GM12878 (cell line): ENCODE measurements at regions not wholly inside any gene's neighbourhood (a gene's known extent, or its start where the extent isn't known, plus 50 kb on each side); places are given as distances from the start of the nearest gene placed in this dataset.

ENCODE experiments used
- ATAC-seq: fragments of 200-7000 bp; cut with Tn5 transposase; 3 replicates; pipeline ENCODE4 v1.9.1; 2020; ENCODE audit warnings: mild to moderate bottlenecking, moderate library complexity
- BruUV-seq: library from RNA; stranded (reverse); fragments of 400-500 nt; replicated peaks from 2 replicates; lab custom pipeline; 2021; lab: Mats Ljungman, UMichigan
- CTCF ChIA-PET: fragments of 300-600 bp; sonication (Branson Sonifier 250); formaldehyde crosslinking; extraction: SDS; loops from one replicate; lab custom pipeline; 2021; ENCODE audit warnings: inconsistent platforms; lab: Yijun Ruan, JAX
- POLR2A ChIA-PET: fragments of 350-600 bp; formaldehyde crosslinking; extraction: SDS; loops from one replicate; lab custom pipeline; 2021; ENCODE audit warnings: inconsistent platforms; lab: Charles Lee
- RAD21 ChIA-PET: fragments of 300-600 bp; sonication (Branson Sonifier 250); formaldehyde crosslinking; loops from one replicate; lab custom pipeline; 2023; ENCODE audit warnings: antibody characterized with exemption; ENCODE audit not compliant: unreplicated experiment; lab: Charles Lee
- SMC1A ChIA-PET: fragments of 300-600 bp; sonication (Branson Sonifier 250); formaldehyde crosslinking; loops from one replicate; lab custom pipeline; 2023; ENCODE audit not compliant: unreplicated experiment, uncharacterized antibody; lab: Charles Lee
- DNase-seq: peaks from one replicate; pipeline ENCODE4 v3.0.0-alpha.2; 2011; ENCODE audit warnings: low read depth, low spot score
- FAIRE-seq: peaks from 3 replicates; lab custom pipeline; 2011; peaks lifted over from hg19 to GRCh38; lab: Jason Lieb, UNC
- H2AFZ ChIP-seq: 2 replicates; pipeline ENCODE4 v1.6.0; 2011; ENCODE audit warnings: low read depth, low read length, control low read depth; ENCODE audit not compliant: control insufficient read depth
- H3K27ac ChIP-seq: 2 replicates; pipeline ENCODE4 v1.5.1; 2011; ENCODE audit warnings: control low read depth; ENCODE audit not compliant: control insufficient read depth, insufficient read depth
- H3K27me3 ChIP-seq, 2 experiments: replicated peaks in 1 of 2; 2 replicates each; pipeline versions ENCODE4 v1.6.0 to v1.6.1; 2011; ENCODE audit warnings: low read length in 1 of 2; ENCODE audit not compliant: control insufficient read depth in 2 of 2, insufficient read depth in 2 of 2
- H3K36me3 ChIP-seq, 2 experiments: 2 replicates each; pipeline ENCODE4 v1.5.1; 2011; ENCODE audit warnings: low read length in 1 of 2; ENCODE audit not compliant: control insufficient read depth in 2 of 2, insufficient read depth in 2 of 2
- H3K4me1 ChIP-seq: 2 replicates; pipeline ENCODE4 v1.6.1; 2011; ENCODE audit warnings: mild to moderate bottlenecking, low read length, moderate library complexity, mixed read lengths; ENCODE audit not compliant: control insufficient read depth, insufficient read depth
- H3K4me2 ChIP-seq: 2 replicates; pipeline ENCODE4 v1.6.0; 2011; ENCODE audit warnings: control low read depth; ENCODE audit not compliant: control insufficient read depth, insufficient read depth
- H3K4me3 ChIP-seq: fragments of 200-600 bp; sonication (generic); 2 replicates; pipeline ENCODE4 v1.5.1; 2016
- H3K79me2 ChIP-seq: 2 replicates; pipeline ENCODE4 v1.6.0; 2011; ENCODE audit warnings: low read length; ENCODE audit not compliant: control insufficient read depth, insufficient read depth
- H3K9ac ChIP-seq: 2 replicates; pipeline ENCODE4 v1.8.0; 2011; ENCODE audit warnings: low read length, control low read depth, mixed read lengths; ENCODE audit not compliant: control insufficient read depth, insufficient read depth
- H3K9me3 ChIP-seq: replicated peaks from 3 replicates; pipeline ENCODE4 v1.5.1; 2011; ENCODE audit warnings: mild to moderate bottlenecking, low read length; ENCODE audit not compliant: control insufficient read depth, insufficient read depth
- H4K20me1 ChIP-seq: 2 replicates; pipeline ENCODE4 v1.6.0; 2011; ENCODE audit not compliant: control insufficient read depth, insufficient read depth
- BACH1 ChIP-seq: fragments of 450-650 bp; IDR thresholded peaks from 2 replicates; pipeline ENCODE4 v1.6.1; 2017; ENCODE audit warnings: mild to moderate bottlenecking, borderline replicate concordance
- CREB1 ChIP-seq: IDR thresholded peaks from 2 replicates; pipeline ENCODE4 v1.6.1; 2012; ENCODE audit warnings: low read depth, mild to moderate bottlenecking, inconsistent platforms
- CREM ChIP-seq: IDR thresholded peaks from 2 replicates; pipeline ENCODE4 v1.6.1; 2014; ENCODE audit warnings: antibody characterized with exemption, low read depth
- E2F4 ChIP-seq: IDR thresholded peaks from 2 replicates; pipeline ENCODE4 v1.6.1; 2012; ENCODE audit warnings: low read depth, low read length, improper control_type of control experiment
- EED ChIP-seq: sonication (generic); IDR thresholded peaks from 2 replicates; pipeline ENCODE4 v1.6.1; 2016; ENCODE audit warnings: antibody characterized with exemption, low read depth
- IKZF1 ChIP-seq: fragments of 450-650 bp; conservative IDR thresholded peaks from 2 replicates; pipeline ENCODE4 v1.6.1; 2017; ENCODE audit warnings: antibody characterized with exemption, mild to moderate bottlenecking
- JUNB ChIP-seq: IDR thresholded peaks from 2 replicates; pipeline ENCODE4 v1.6.1; 2016; ENCODE audit warnings: antibody characterized with exemption, mild to moderate bottlenecking
- JUND ChIP-seq: IDR thresholded peaks from 2 replicates; pipeline ENCODE4 v1.6.1; 2012; ENCODE audit warnings: low read depth, mild to moderate bottlenecking, low read length, improper control_type of control experiment, moderate library complexity
- KAT2A ChIP-seq: conservative IDR thresholded peaks from 2 replicates; pipeline ENCODE4 v1.6.1; 2011; ENCODE audit warnings: low read depth, low read length; ENCODE audit not compliant: control insufficient read depth
- MEF2B ChIP-seq: fragments of 450-650 bp; IDR thresholded peaks from 2 replicates; pipeline ENCODE4 v1.6.1; 2018; ENCODE audit warnings: mild to moderate bottlenecking, moderate library complexity; ENCODE audit not compliant: partially characterized antibody, poor library complexity, severe bottlenecking
- PAX5 ChIP-seq: IDR thresholded peaks from 2 replicates; pipeline ENCODE4 v1.6.1; 2011; ENCODE audit warnings: low read depth, low read length, borderline replicate concordance
- PBX3 ChIP-seq: IDR thresholded peaks from 2 replicates; pipeline ENCODE4 v1.6.1; 2011; ENCODE audit warnings: mild to moderate bottlenecking, low read depth, low read length, moderate library complexity; ENCODE audit not compliant: insufficient replicate concordance
- SPI1 ChIP-seq: IDR thresholded peaks from 2 replicates; pipeline ENCODE4 v1.6.1; 2011; ENCODE audit warnings: low read depth, mild to moderate bottlenecking, low read length, moderate library complexity, borderline replicate concordance; ENCODE audit not compliant: insufficient read depth
- ZBTB33 ChIP-seq: fragments of 450-650 bp; IDR thresholded peaks from 2 replicates; pipeline ENCODE4 v1.6.1; 2017; ENCODE audit warnings: mild to moderate bottlenecking
- ZNF622 ChIP-seq: fragments of 450-650 bp; IDR thresholded peaks from 2 replicates; pipeline ENCODE4 v1.6.1; 2017; ENCODE audit warnings: mild to moderate bottlenecking, inconsistent platforms
- WGBS: methylation state at CpG from one replicate; pipeline ENCODE4 v1.1.6; 2016; ENCODE audit warnings: low lambda C conversion rate; ENCODE audit not compliant: insufficient replicate concordance, insufficient coverage; ENCODE audit errors: missing lambda C conversion rate; 5-methylcytosine and 5-hydroxymethylcytosine counted together
- in situ Hi-C: fragments of 300-500 bp; cut with MboI; formaldehyde crosslinking; loops from 9 replicates; pipeline ENCODE4 v1.14.3; 2018; ENCODE audit warnings: mixed read lengths
- intact Hi-C: fragments of 100-400 bp; cut with micrococcal nuclease; formaldehyde crosslinking; loops from one replicate; pipeline ENCODE4 v1.14.2; 2022; ENCODE audit not compliant: unreplicated experiment

GRCh38 chr3:194203482-194204041 is 67.6 kb downstream of the HES1 start:
- ChIA-PET SMC1A (no interaction called here), POLR2A (no interaction called here), RAD21 (no interaction called here), CTCF (no interaction called here)
- WGBS = 16% methylated on average over 11 of the region's 11 CpGs
- DNase-seq (no peak), FAIRE-seq (peak; percentile 38), ATAC-seq (no peak)
- no peaks in the 10 kb centered on the region for H3K36me3 ChIP-seq
- H3K4me1 ChIP-seq = peaks cover 8% of the 10 kb centered on the region
- intact Hi-C loops = no loop called here
- peak overlapping the region; percentile 68 for H2AFZ ChIP-seq
- no peaks in the 10 kb centered on the region for H3K9me3 ChIP-seq
- no peaks in the 10 kb centered on the region for H4K20me1 ChIP-seq
- H3K9ac ChIP-seq = no peak overlapping the region
- no peak overlapping the region for H3K27ac ChIP-seq
- peaks cover 0 to 3% of the 10 kb centered on the region in 2 experiments; a peak in 2 of 4 replicates for H3K27me3 ChIP-seq
- H3K79me2 ChIP-seq = no peaks in the 10 kb centered on the region
- peak overlapping the region; percentile 36; the same call in 1 of the 2 replicates for H3K4me3 ChIP-seq
- H3K4me2 ChIP-seq = peak overlapping the region; percentile 75
- in situ Hi-C loops = no loop called here
- TF ChIP-seq IKZF1 (no peak), CREB1 (peak; percentile 69; the same call in 1 of the 2 replicates), SPI1 (peak; percentile 26; the same call in 1 of the 2 replicates), PBX3 (no peak), JUNB (no peak), CREM (peak; percentile 54; the same call in 1 of the 2 replicates), PAX5 (0 out of 2 replicates have a peak, but pooled peaks have one; percentile 12), JUND (no peak), MEF2B (no peak), ZNF622 (no peak), BACH1 (no peak), ZBTB33 (no peak), EED (0 out of 2 replicates have a peak, but pooled peaks have one; percentile 13), KAT2A (no peak), E2F4 (no peak)
- no TSS peak for BruUV-seq
